Esophagus muscularis mucosa (tissue), 4 donors: ENCODE measurements at regions not wholly inside any gene's neighbourhood (a gene's known extent, or its start where the extent isn't known, plus 50 kb on each side); places are given as distances from the start of the nearest gene placed in this dataset.

Source experiments
- DNase-seq: peaks from one replicate; pipeline ENCODE4 v3.0.0-alpha.2; 2017; ENCODE audit errors: extremely low spot score
- H3K27ac ChIP-seq, 4 donors: fragments of 200-600 bp; sonication (generic); replicated peaks in 1 of 4; 1 replicate in 3 of 4; 2 replicates in 1 of 4; pipeline ENCODE4 v1.5.1; 2016 to 2019; ENCODE audit warnings: mild to moderate bottlenecking in 1 of 4
- H3K27me3 ChIP-seq, 4 donors: fragments of 200-600 bp; sonication (generic); one replicate each; pipeline versions ENCODE4 v1.5.1 to v1.6.0; 2016 to 2019
- H3K36me3 ChIP-seq, 4 donors: fragments of 200-600 bp; sonication (generic); one replicate each; pipeline ENCODE4 v1.5.1; 2016 to 2019
- H3K4me1 ChIP-seq, 4 donors: fragments of 200-600 bp; sonication (generic); one replicate each; pipeline ENCODE4 v1.5.1; 2016 to 2019
- H3K4me3 ChIP-seq, 4 donors: fragments of 200-600 bp; sonication (generic); 1 replicate in 2 of 4; 2 replicates in 2 of 4; pipeline ENCODE4 v1.5.1; 2016 to 2019; ENCODE audit warnings: mild to moderate bottlenecking in 4 of 4, moderate library complexity in 1 of 4
- H3K9me3 ChIP-seq, 4 donors: fragments of 200-600 bp; sonication (generic); 1 replicate in 3 of 4; 2 replicates in 1 of 4; pipeline ENCODE4 v1.5.1; 2016 to 2019
- EP300 ChIP-seq: sonication (generic); formaldehyde crosslinking; IDR thresholded peaks from one replicate; pipeline ENCODE4 v1.6.1; 2017; ENCODE audit warnings: antibody characterized with exemption
- POLR2A ChIP-seq: fragments of 450-650 bp; IDR thresholded peaks from one replicate; pipeline ENCODE4 v1.6.1; 2017; ENCODE audit warnings: antibody characterized with exemption, moderate library complexity, mild to moderate bottlenecking, low read depth
- POLR2AphosphoS5 ChIP-seq, 2 donors: sonication (generic); formaldehyde crosslinking; IDR thresholded peaks; one replicate each; pipeline ENCODE4 v1.6.1; 2017; ENCODE audit warnings: antibody characterized with exemption in 2 of 2
- WGBS: methylation state at CpG from one replicate; pipeline ENCODE4 v1.1.5; 2018; 5-methylcytosine and 5-hydroxymethylcytosine counted together
- intact Hi-C: fragments of 100-400 bp; cut with DNase I; formaldehyde crosslinking; loops from one replicate; pipeline ENCODE4 v1.15.1; 2023
- TF ChIP-seq, protein P1 (sequence below), 3 experiments: fragments of 200-600 bp in 2 of 3; fragments of 450-650 bp in 1 of 3; sonication (generic) in 2 of 3; IDR thresholded peaks; one replicate each; pipeline ENCODE4 v1.5.1; 2017 to 2019; ENCODE audit warnings: antibody characterized with exemption in 3 of 3, mild to moderate bottlenecking in 2 of 3, moderate library complexity in 1 of 3

DNA sequence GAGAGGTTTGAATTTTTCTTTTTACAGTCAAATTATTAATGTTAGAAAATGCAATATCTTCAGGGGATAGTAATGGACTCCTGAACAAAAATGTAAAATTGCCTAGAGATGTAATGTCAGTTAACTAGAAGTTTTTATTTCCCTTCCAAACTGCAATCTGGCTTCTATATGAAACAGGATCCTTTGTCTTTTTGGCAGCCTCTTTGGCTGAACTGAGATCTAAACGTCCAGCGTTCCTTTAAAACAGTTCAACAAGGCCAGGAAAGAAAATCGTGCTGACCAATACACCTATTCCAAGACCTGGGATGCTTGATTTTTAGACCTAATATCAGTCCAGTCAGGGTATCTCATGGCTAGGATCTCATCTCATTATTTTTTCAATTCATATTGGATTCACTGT is 245.5 kb downstream of the FIGN start:
- Histone ChIP-seq H3K9me3 (peaks cover 0 to 3% (median 0%) of the 10 kb centered on the region in 4 donors), H3K27ac (no peak overlapping the region), H3K4me3 (no peak overlapping the region), H3K4me1 (peaks cover 0 to 7% (median 0%) of the 10 kb centered on the region in 4 donors), H3K36me3 (no peaks in the 10 kb centered on the region), H3K27me3 (no peaks in the 10 kb centered on the region)
- no peak for DNase-seq
- TF ChIP-seq, protein P1, sequence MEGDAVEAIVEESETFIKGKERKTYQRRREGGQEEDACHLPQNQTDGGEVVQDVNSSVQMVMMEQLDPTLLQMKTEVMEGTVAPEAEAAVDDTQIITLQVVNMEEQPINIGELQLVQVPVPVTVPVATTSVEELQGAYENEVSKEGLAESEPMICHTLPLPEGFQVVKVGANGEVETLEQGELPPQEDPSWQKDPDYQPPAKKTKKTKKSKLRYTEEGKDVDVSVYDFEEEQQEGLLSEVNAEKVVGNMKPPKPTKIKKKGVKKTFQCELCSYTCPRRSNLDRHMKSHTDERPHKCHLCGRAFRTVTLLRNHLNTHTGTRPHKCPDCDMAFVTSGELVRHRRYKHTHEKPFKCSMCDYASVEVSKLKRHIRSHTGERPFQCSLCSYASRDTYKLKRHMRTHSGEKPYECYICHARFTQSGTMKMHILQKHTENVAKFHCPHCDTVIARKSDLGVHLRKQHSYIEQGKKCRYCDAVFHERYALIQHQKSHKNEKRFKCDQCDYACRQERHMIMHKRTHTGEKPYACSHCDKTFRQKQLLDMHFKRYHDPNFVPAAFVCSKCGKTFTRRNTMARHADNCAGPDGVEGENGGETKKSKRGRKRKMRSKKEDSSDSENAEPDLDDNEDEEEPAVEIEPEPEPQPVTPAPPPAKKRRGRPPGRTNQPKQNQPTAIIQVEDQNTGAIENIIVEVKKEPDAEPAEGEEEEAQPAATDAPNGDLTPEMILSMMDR (IDR thresholded peaks at IDR 0.05) = no peak
- TF ChIP-seq POLR2AphosphoS5 (IDR thresholded peaks at IDR 0.05) (no peak), EP300 (no peak), POLR2A (no peak)
- WGBS = 39% methylated on average over 3 of the region's 3 CpGs
- intact Hi-C loops = no loop called here

DNA sequence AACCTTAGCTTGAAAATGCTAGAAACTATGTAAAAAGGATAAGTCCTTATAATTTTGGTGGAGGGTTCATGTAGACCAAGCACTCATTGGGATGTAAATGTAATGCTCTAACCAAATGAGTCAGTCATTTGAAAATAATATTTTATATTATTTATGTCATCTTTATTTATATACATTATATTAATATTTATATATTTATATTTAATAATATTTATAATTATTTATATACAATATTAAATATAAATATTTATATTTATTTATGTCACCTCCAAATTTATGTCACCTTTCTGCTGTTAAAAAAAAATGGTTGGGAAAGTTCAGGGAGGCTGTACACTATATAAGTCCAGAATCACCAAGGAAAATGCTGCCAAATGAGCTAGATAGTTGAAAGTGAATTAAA is 254.3 kb downstream of the FIGN start:
- Histone ChIP-seq H3K9me3 (no peaks in the 10 kb centered on the region), H3K4me1 (no peaks in the 10 kb centered on the region), H3K27ac (no peak overlapping the region), H3K27me3 (no peaks in the 10 kb centered on the region), H3K4me3 (no peak overlapping the region), H3K36me3 (no peaks in the 10 kb centered on the region)
- intact Hi-C loops = no loop called here
- DNase-seq = no peak
- TF ChIP-seq, protein P1 (IDR thresholded peaks at IDR 0.05) = no peak
- no peak for TF ChIP-seq POLR2A
- no peak for TF ChIP-seq EP300
- TF ChIP-seq POLR2AphosphoS5 (IDR thresholded peaks at IDR 0.05) = no peak

DNA sequence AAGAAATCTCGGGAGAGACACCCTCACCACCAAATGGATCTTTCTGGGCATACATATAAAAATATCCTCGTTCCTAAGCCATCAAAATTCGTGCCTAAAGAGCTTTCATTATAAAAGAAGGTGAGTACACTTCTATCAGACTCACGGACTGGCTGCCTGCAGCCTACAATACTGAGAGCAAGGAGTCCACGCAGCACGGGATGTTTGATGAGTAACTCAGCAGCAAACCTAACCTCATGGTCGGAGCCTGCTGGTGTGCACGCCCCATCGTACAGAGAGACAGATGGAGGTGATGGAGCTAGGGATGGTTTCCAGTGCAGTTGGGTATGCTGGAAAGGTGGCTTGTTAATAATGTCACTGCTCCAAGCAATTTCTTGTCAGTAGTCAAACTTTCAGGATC is 256.2 kb downstream of the FIGN start:
- WGBS = 86% methylated on average over 7 of the region's 9 CpGs
- H3K4me1 ChIP-seq = no peaks in the 10 kb centered on the region
- TF ChIP-seq, protein P1 (IDR thresholded peaks at IDR 0.05) = no peak
- TF ChIP-seq POLR2AphosphoS5 (IDR thresholded peaks at IDR 0.05) = no peak
- no peak for TF ChIP-seq EP300
- TF ChIP-seq POLR2A = no peak
- no peak overlapping the region for H3K27ac ChIP-seq
- H3K36me3 ChIP-seq = no peaks in the 10 kb centered on the region
- intact Hi-C loops = no loop called here
- no peak overlapping the region for H3K4me3 ChIP-seq
- DNase-seq = no peak
- no peaks in the 10 kb centered on the region for H3K27me3 ChIP-seq
- no peaks in the 10 kb centered on the region for H3K9me3 ChIP-seq

DNA sequence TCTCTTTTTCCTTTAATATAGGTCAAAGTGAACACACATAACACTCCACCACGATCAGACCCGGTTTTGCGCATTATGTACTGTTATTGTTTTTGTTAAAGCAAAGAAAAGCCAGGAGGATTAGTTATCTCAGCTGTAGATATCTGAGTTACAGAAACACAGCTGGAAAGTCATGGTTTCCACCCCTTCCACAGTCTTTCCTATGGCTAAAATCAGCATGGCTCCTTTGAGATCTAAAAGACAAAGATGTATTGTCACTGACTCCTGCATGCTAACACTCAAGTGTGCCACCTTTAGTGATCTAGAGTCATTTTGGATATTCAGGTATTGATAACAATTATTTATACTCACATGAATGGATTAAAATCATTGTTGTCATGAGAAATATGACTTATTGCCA is 260.0 kb downstream of the FIGN start:
- DNase-seq = no peak
- no peaks in the 10 kb centered on the region for H3K9me3 ChIP-seq
- H3K4me3 ChIP-seq = no peak overlapping the region
- TF ChIP-seq EP300 (no peak), POLR2AphosphoS5 (IDR thresholded peaks at IDR 0.05) (no peak), POLR2A (no peak)
- TF ChIP-seq, protein P1 (IDR thresholded peaks at IDR 0.05) = no peak
- intact Hi-C loops = no loop called here
- no peaks in the 10 kb centered on the region for H3K36me3 ChIP-seq
- H3K27me3 ChIP-seq = no peaks in the 10 kb centered on the region
- 71% methylated on average over 3 of the region's 3 CpGs for WGBS
- no peak overlapping the region for H3K27ac ChIP-seq
- peaks cover 0 to 5% (median 0%) of the 10 kb centered on the region in 4 donors for H3K4me1 ChIP-seq

DNA sequence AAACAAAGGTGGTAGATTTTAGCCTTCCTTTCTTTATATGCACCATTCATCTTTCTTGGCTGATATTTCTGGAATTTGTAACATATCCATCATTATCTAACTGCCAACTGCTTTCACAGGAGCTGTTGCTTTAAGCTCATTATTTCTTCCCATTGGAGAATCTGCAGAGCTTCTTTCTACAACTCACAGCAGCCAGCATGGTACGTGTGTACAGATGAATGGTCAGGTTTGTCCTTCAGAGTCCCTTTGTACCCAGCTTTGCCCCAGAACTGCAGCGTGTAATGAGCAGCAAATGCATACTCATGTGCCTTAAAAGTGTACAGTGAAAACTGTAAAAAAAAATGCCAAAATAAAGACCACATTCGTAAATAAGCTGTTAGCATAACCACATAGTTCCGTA is 260.9 kb downstream of the FIGN start:
- no peaks in the 10 kb centered on the region for H3K9me3 ChIP-seq
- intact Hi-C loops = no loop called here
- no peaks in the 10 kb centered on the region for H3K27me3 ChIP-seq
- no peak for TF ChIP-seq POLR2A
- no peak for TF ChIP-seq EP300
- TF ChIP-seq, protein P1 (IDR thresholded peaks at IDR 0.05) = no peak
- TF ChIP-seq POLR2AphosphoS5 (IDR thresholded peaks at IDR 0.05) = no peak
- H3K4me1 ChIP-seq = peaks cover 0 to 6% (median 0%) of the 10 kb centered on the region in 4 donors
- H3K4me3 ChIP-seq = no peak overlapping the region
- H3K27ac ChIP-seq = no peak overlapping the region
- 86% methylated on average over 4 of the region's 4 CpGs for WGBS
- DNase-seq = no peak
- H3K36me3 ChIP-seq = no peaks in the 10 kb centered on the region
